WERI-Rb-1 (cell line): ENCODE measurements at regions not wholly inside any gene's neighbourhood (a gene's known extent, or its start where the extent isn't known, plus 50 kb on each side); places are given as distances from the start of the nearest gene placed in this dataset.

Experiments used
- DNase-seq: peaks from one replicate; pipeline ENCODE4 v3.0.0-alpha.2; 2020
- H3K27ac ChIP-seq: fragments of 250-450 bp; sonication (Bioruptor Pico); 2 replicates; pipeline ENCODE4 v1.5.1; 2020; ENCODE audit warnings: mild to moderate bottlenecking, moderate library complexity
- H3K27me3 ChIP-seq: fragments of 250-450 bp; sonication (Bioruptor Pico); 2 replicates; pipeline ENCODE4 v1.5.1; 2021; ENCODE audit warnings: mild to moderate bottlenecking, low read depth, moderate library complexity; ENCODE audit not compliant: insufficient read depth, severe bottlenecking
- H3K36me3 ChIP-seq: fragments of 250-450 bp; sonication (Bioruptor Pico); 2 replicates; pipeline ENCODE4 v1.5.1; 2020; ENCODE audit warnings: mild to moderate bottlenecking, moderate library complexity
- H3K4me3 ChIP-seq: 2 replicates; pipeline ENCODE4 v1.5.1; 2011; ENCODE audit warnings: low read depth, mild to moderate bottlenecking, control low read depth, low read length
- H3K9me3 ChIP-seq: fragments of 250-450 bp; sonication (Bioruptor Pico); 2 replicates; pipeline ENCODE4 v1.5.1; 2021; ENCODE audit warnings: mild to moderate bottlenecking, moderate library complexity; ENCODE audit not compliant: severe bottlenecking
- TF ChIP-seq, protein P1 (sequence below): IDR thresholded peaks from 2 replicates; pipeline ENCODE4 v1.5.1; 2011; ENCODE audit warnings: low read depth, mild to moderate bottlenecking, control low read depth, inconsistent platforms, low read length

GRCh38 chr5:106976363-106976762, 694.4 kb downstream of the EFNA5 start:
- DNase-seq = no peak
- TF ChIP-seq, protein P1, sequence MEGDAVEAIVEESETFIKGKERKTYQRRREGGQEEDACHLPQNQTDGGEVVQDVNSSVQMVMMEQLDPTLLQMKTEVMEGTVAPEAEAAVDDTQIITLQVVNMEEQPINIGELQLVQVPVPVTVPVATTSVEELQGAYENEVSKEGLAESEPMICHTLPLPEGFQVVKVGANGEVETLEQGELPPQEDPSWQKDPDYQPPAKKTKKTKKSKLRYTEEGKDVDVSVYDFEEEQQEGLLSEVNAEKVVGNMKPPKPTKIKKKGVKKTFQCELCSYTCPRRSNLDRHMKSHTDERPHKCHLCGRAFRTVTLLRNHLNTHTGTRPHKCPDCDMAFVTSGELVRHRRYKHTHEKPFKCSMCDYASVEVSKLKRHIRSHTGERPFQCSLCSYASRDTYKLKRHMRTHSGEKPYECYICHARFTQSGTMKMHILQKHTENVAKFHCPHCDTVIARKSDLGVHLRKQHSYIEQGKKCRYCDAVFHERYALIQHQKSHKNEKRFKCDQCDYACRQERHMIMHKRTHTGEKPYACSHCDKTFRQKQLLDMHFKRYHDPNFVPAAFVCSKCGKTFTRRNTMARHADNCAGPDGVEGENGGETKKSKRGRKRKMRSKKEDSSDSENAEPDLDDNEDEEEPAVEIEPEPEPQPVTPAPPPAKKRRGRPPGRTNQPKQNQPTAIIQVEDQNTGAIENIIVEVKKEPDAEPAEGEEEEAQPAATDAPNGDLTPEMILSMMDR = no peak
- Histone ChIP-seq H3K27ac (no peak overlapping the region), H3K27me3 (no peaks in the 10 kb centered on the region), H3K9me3 (no peaks in the 10 kb centered on the region), H3K36me3 (no peaks in the 10 kb centered on the region), H3K4me3 (no peak overlapping the region)

- TF ChIP-seq, protein P1 = no peak
- H3K27me3 ChIP-seq = no peaks in the 10 kb centered on the region
- H3K27ac ChIP-seq = no peak overlapping the region
- no peak overlapping the region for H3K4me3 ChIP-seq
- no peaks in the 10 kb centered on the region for H3K36me3 ChIP-seq
- DNase-seq = no peak
- H3K9me3 ChIP-seq = no peaks in the 10 kb centered on the region
These were observed 696.5 kb downstream of the EFNA5 start for GRCh38 chr5:106974272-106974671.

DNA sequence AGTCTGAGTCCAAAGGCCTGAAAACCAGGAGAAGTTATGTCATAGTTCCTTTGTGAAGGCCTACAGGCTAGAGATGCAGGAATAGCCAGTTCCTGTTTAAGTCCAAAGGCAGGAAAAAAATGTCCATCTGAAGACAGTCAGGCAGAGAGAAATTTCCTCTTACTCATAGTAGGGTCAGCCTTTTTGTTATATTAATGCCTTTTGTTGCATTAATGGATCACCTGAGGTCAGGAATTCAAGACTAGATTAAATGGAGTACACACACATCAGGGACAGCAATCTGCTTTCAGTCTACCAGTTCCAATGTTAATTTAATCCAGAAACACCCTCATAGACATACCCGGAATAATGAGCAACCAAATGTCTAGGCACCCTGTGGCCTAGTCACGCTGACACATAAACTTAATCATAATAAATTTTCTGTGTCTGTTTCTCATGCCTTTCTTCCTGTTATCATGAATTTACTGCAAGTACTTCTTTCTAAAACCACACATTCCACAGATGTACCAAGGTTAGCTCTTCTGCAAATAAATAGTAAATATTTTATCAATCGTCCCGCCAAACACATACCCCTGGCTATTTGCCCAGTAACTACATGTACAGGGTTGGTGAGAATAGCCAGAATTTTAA, 703.9 kb downstream of the EFNA5 start:
- no peak for DNase-seq
- no peaks in the 10 kb centered on the region for H3K9me3 ChIP-seq
- no peaks in the 10 kb centered on the region for H3K27me3 ChIP-seq
- no peaks in the 10 kb centered on the region for H3K36me3 ChIP-seq
- H3K4me3 ChIP-seq = no peak overlapping the region
- H3K27ac ChIP-seq = no peak overlapping the region
- TF ChIP-seq, protein P1 = no peak

DNA sequence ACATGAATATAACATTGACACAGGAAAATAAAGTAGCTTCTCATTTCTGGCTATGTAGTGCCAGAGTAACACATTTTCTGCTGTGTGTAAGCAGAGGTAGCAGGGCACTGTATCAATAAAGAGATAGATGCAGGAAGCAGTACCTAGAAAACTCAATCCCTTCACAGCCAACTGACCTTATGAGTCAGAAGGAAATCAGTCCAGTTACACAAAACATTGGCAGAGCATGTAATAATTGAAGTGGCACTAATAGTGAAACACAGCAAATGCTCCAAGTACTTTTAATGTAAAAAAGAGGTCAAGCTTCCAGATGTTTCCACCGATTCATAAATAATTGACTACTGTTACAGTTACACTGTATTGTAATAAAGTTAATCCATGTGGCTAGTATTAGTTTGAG, 706.6 kb downstream of the EFNA5 start:
- H3K9me3 ChIP-seq = no peaks in the 10 kb centered on the region

DNA sequence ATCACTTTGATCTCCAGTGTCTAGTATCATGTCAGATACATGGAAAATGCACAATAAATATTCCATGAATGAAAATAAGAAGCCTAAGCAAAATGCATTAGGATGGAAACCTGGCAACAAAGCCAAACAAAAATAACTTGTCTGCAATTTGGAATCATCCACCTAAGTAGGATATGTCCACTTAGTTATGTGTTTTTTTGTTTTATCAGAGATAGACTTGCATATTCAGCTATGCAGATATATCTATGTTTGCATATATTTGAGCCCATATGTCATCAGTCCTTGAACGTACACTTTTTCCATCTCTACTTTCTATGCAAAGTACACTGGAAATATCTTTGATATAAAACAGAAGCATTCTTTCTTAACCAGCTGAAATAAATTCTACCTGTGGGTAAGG, 707.1 kb downstream of the EFNA5 start:
- TF ChIP-seq, protein P1 = no peak

More for the DNA sequence above, 706.6 kb downstream of the EFNA5 start:
- no peak overlapping the region for H3K27ac ChIP-seq
- H3K4me3 ChIP-seq = no peak overlapping the region
- DNase-seq = no peak
- no peaks in the 10 kb centered on the region for H3K27me3 ChIP-seq
- TF ChIP-seq, protein P1 = no peak
- H3K36me3 ChIP-seq = no peaks in the 10 kb centered on the region

More for the DNA sequence above, 707.1 kb downstream of the EFNA5 start:
- no peaks in the 10 kb centered on the region for H3K9me3 ChIP-seq
- H3K27ac ChIP-seq = no peak overlapping the region
- H3K27me3 ChIP-seq = no peaks in the 10 kb centered on the region
- H3K36me3 ChIP-seq = no peaks in the 10 kb centered on the region
- H3K4me3 ChIP-seq = no peak overlapping the region
- no peak for DNase-seq
